ENCODE measurements at regions not wholly inside any gene's neighbourhood (a gene's known extent, or its start where the extent isn't known, plus 50 kb on each side); places are given as distances from the start of the nearest gene placed in this dataset.

DNA sequence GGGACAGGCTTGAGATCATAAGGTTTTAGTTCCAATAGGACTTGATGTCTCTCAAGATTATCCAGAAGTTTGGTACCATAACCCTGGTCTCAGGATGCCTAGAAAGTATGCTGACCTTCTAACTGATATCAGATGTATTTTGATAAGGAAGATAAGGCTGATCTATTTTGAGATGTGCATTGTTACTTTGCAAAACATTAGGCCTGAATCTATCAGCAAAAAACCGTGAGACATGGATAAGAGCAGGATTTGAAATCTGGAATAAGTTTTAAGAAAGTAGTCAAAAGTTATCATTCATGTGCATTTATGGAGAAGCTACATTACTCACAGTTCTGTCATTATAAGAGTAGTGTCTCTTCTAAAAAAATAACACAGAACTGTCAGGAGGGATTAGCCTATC, 467.1 kb upstream of the HS3ST1 start:
- intact Hi-C loops (cut with micrococcal nuclease): no loop called here

More for the DNA sequence above, 467.1 kb upstream of the HS3ST1 start:
- no peaks in the 10 kb centered on the region for H4K20me1 ChIP-seq (replicated peaks; ENCODE audit: control insufficient read depth, insufficient read depth, low read length)
- TF ChIP-seq MCM2 (IDR thresholded peaks at IDR 0.05; ENCODE audit: low read depth): no peak
- no peak for TF ChIP-seq DMBX1 (CRISPR knock-in tag; IDR thresholded peaks at IDR 0.05; ENCODE audit: borderline replicate concordance)
- TF ChIP-seq TAL1 (IDR thresholded peaks at IDR 0.05): no peak
- no peak for TF ChIP-seq HNRNPUL1 (IDR thresholded peaks at IDR 0.05; ENCODE audit: low read length)
- TF ChIP-seq ERF (CRISPR knock-in tag; IDR thresholded peaks at IDR 0.05): no peak
- no peak for TF ChIP-seq ZNF696 (CRISPR knock-in tag; conservative IDR thresholded peaks at IDR 0.05)
- TF ChIP-seq, protein P1, sequence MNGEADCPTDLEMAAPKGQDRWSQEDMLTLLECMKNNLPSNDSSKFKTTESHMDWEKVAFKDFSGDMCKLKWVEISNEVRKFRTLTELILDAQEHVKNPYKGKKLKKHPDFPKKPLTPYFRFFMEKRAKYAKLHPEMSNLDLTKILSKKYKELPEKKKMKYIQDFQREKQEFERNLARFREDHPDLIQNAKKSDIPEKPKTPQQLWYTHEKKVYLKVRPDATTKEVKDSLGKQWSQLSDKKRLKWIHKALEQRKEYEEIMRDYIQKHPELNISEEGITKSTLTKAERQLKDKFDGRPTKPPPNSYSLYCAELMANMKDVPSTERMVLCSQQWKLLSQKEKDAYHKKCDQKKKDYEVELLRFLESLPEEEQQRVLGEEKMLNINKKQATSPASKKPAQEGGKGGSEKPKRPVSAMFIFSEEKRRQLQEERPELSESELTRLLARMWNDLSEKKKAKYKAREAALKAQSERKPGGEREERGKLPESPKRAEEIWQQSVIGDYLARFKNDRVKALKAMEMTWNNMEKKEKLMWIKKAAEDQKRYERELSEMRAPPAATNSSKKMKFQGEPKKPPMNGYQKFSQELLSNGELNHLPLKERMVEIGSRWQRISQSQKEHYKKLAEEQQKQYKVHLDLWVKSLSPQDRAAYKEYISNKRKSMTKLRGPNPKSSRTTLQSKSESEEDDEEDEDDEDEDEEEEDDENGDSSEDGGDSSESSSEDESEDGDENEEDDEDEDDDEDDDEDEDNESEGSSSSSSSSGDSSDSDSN (IDR thresholded peaks at IDR 0.05; ENCODE audit: borderline replicate concordance in 1 of 2, low read depth in 2 of 2, low read length in 2 of 2): no peak
- no peak for TF ChIP-seq ZFP30 (CRISPR knock-in tag; IDR thresholded peaks at IDR 0.05; ENCODE audit: borderline replicate concordance)
- TF ChIP-seq NR0B1 (IDR thresholded peaks at IDR 0.05; ENCODE audit: partially characterized antibody): no peak
- no peak for TF ChIP-seq PHF20 (IDR thresholded peaks at IDR 0.05; ENCODE audit: partially characterized antibody)
- TF ChIP-seq HMG20A (CRISPR knock-in tag; conservative IDR thresholded peaks at IDR 0.05): no peak
- no peak for TF ChIP-seq KLF16 (IDR thresholded peaks at IDR 0.05)
- TF ChIP-seq, protein P2, sequence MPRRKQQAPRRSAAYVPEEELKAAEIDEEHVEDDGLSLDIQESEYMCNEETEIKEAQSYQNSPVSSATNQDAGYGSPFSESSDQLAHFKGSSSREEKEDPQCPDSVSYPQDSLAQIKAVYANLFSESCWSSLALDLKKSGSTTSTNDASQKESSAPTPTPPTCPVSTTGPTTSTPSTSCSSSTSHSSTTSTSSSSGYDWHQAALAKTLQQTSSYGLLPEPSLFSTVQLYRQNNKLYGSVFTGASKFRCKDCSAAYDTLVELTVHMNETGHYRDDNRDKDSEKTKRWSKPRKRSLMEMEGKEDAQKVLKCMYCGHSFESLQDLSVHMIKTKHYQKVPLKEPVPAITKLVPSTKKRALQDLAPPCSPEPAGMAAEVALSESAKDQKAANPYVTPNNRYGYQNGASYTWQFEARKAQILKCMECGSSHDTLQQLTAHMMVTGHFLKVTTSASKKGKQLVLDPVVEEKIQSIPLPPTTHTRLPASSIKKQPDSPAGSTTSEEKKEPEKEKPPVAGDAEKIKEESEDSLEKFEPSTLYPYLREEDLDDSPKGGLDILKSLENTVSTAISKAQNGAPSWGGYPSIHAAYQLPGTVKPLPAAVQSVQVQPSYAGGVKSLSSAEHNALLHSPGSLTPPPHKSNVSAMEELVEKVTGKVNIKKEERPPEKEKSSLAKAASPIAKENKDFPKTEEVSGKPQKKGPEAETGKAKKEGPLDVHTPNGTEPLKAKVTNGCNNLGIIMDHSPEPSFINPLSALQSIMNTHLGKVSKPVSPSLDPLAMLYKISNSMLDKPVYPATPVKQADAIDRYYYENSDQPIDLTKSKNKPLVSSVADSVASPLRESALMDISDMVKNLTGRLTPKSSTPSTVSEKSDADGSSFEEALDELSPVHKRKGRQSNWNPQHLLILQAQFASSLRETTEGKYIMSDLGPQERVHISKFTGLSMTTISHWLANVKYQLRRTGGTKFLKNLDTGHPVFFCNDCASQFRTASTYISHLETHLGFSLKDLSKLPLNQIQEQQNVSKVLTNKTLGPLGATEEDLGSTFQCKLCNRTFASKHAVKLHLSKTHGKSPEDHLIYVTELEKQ (CRISPR knock-in tag; IDR thresholded peaks at IDR 0.05): no peak
- in situ Hi-C loops (cut with MboI): no loop called here
- no peaks in the 10 kb centered on the region for H3K27me3 ChIP-seq (ENCODE audit: control insufficient read depth in 2 of 2, insufficient read depth in 2 of 2, low read length in 2 of 2)
- H3K4me3 ChIP-seq: no peak overlapping the region
- 0% methylated on average over 1 of the region's 1 CpG for WGBS (ENCODE audit: insufficient coverage, low coverage, missing lambda C conversion rate)
- H3K9me3 ChIP-seq (replicated peaks; ENCODE audit: control insufficient read depth, insufficient read depth, low read depth, low read length): no peaks in the 10 kb centered on the region
- FAIRE-seq (no peak), DNase-seq (ENCODE audit: extremely low read depth in 1 of 4, low spot score in 3 of 4) (no peak), ATAC-seq (no peak)
- no peak overlapping the region for H2AFZ ChIP-seq (ENCODE audit: low read depth, low read length)
- no peaks in the 10 kb centered on the region for H3K4me1 ChIP-seq (replicated peaks in 1 of 2; ENCODE audit: control insufficient read depth in 2 of 2, insufficient read depth in 2 of 2, low read length in 2 of 2)
- no peaks in the 10 kb centered on the region for H3K36me3 ChIP-seq (ENCODE audit: control insufficient read depth, insufficient read depth, low read length)
- BruUV-seq (replicated peaks): no TSS peak
- no peak overlapping the region for H3K27ac ChIP-seq (ENCODE audit: extremely low read depth, low read depth, low read length)
- no peaks in the 10 kb centered on the region for H3K79me2 ChIP-seq (ENCODE audit: control insufficient read depth, insufficient read depth, low read length)
- H3K9me1 ChIP-seq (ENCODE audit: control insufficient read depth, insufficient read depth, low read length): no peaks in the 10 kb centered on the region
- POLR2A ChIA-PET: no interaction called here
- CTCF ChIA-PET (ENCODE audit: low intra/inter-chr PET ratio): no interaction called here
- no peak overlapping the region for H3K4me2 ChIP-seq (ENCODE audit: insufficient read depth, low read length)
- H3K9ac ChIP-seq (ENCODE audit: insufficient read depth in 1 of 2, low read depth in 2 of 2, low read length in 2 of 2): no peak overlapping the region

All from K562 (cell line).